Parathyroid adenoma (tissue), 2 donors: ENCODE measurements at regions not wholly inside any gene's neighbourhood (a gene's known extent, or its start where the extent isn't known, plus 50 kb on each side); places are given as distances from the start of the nearest gene placed in this dataset.

ENCODE experiments used
- H2AFZ ChIP-seq: fragments of 300-600 bp; sonication (generic); one replicate; pipeline ENCODE4 v1.7.0; 2017; ENCODE audit warnings: antibody characterized with exemption, mild to moderate bottlenecking
- H3K27ac ChIP-seq: fragments of 300-600 bp; sonication (generic); one replicate; pipeline ENCODE4 v1.7.0; 2017
- H3K27me3 ChIP-seq: fragments of 300-600 bp; sonication (generic); one replicate; pipeline ENCODE4 v1.7.0; 2017; ENCODE audit warnings: low read length; ENCODE audit not compliant: control insufficient read depth, insufficient read depth
- H3K36me3 ChIP-seq: fragments of 300-600 bp; sonication (generic); one replicate; pipeline ENCODE4 v1.7.0; 2017; ENCODE audit warnings: low read length; ENCODE audit not compliant: control insufficient read depth, insufficient read depth
- H3K4me1 ChIP-seq: fragments of 300-600 bp; sonication (generic); one replicate; pipeline ENCODE4 v1.7.0; 2017; ENCODE audit warnings: control low read depth
- H3K4me2 ChIP-seq: fragments of 300-600 bp; sonication (generic); one replicate; pipeline ENCODE4 v1.7.0; 2017; ENCODE audit warnings: low read length
- H3K4me3 ChIP-seq: fragments of 300-600 bp; sonication (generic); one replicate; pipeline ENCODE4 v1.7.0; 2017; ENCODE audit warnings: low read depth, low read length
- H3K79me2 ChIP-seq: fragments of 300-600 bp; sonication (generic); one replicate; pipeline ENCODE4 v1.7.0; 2017; ENCODE audit warnings: control low read depth
- H3K9ac ChIP-seq: fragments of 300-600 bp; sonication (generic); one replicate; pipeline ENCODE4 v1.7.0; 2017; ENCODE audit warnings: mild to moderate bottlenecking
- H3K9me3 ChIP-seq: fragments of 300-600 bp; sonication (generic); one replicate; pipeline ENCODE4 v1.7.0; 2017; ENCODE audit warnings: low read length; ENCODE audit not compliant: control insufficient read depth
- CTCF ChIP-seq: fragments of 300-600 bp; sonication (generic); IDR thresholded peaks from one replicate; pipeline ENCODE4 v1.7.0; 2017; ENCODE audit warnings: antibody characterized with exemption, mild to moderate bottlenecking
- donor health status: primary hyperparathyroidism.

GRCh38 chr15:93250209-93250608, 161.2 kb upstream of the RGMA start:
- Histone ChIP-seq H3K9me3 (no peaks in the 10 kb centered on the region), H3K27me3 (no peaks in the 10 kb centered on the region), H2AFZ (no peak overlapping the region), H3K9ac (no peak overlapping the region), H3K4me1 (no peaks in the 10 kb centered on the region), H3K4me2 (no peak overlapping the region), H3K79me2 (no peaks in the 10 kb centered on the region), H3K27ac (peak overlapping the region; percentile 3), H3K4me3 (no peak overlapping the region), H3K36me3 (no peaks in the 10 kb centered on the region)
- no peak for TF ChIP-seq CTCF

- no peaks in the 10 kb centered on the region for H3K27me3 ChIP-seq
These were observed 160.6 kb upstream of the RGMA start for GRCh38 chr15:93249623-93250022.

GRCh38 chr15:93247466-93248121, 158.6 kb upstream of the RGMA start:
- no peak overlapping the region for H2AFZ ChIP-seq
- no peak overlapping the region for H3K9ac ChIP-seq
- no peak for TF ChIP-seq CTCF
- no peaks in the 10 kb centered on the region for H3K36me3 ChIP-seq
- H3K79me2 ChIP-seq: no peaks in the 10 kb centered on the region
- no peak overlapping the region for H3K27ac ChIP-seq
- no peak overlapping the region for H3K4me3 ChIP-seq
- no peaks in the 10 kb centered on the region for H3K27me3 ChIP-seq
- H3K9me3 ChIP-seq: no peaks in the 10 kb centered on the region
- no peak overlapping the region for H3K4me2 ChIP-seq
- H3K4me1 ChIP-seq: no peaks in the 10 kb centered on the region

More at GRCh38 chr15:93249623-93250022, 160.6 kb upstream of the RGMA start:
- Histone ChIP-seq H3K36me3 (no peaks in the 10 kb centered on the region), H2AFZ (no peak overlapping the region), H3K27ac (no peak overlapping the region), H3K4me1 (no peaks in the 10 kb centered on the region), H3K9me3 (no peaks in the 10 kb centered on the region), H3K4me2 (no peak overlapping the region), H3K4me3 (no peak overlapping the region), H3K79me2 (no peaks in the 10 kb centered on the region), H3K9ac (no peak overlapping the region)
- no peak for TF ChIP-seq CTCF

GRCh38 chr15:93246266-93247242, 157.5 kb upstream of the RGMA start:
- no peak for TF ChIP-seq CTCF

More at GRCh38 chr15:93246266-93247242, 157.5 kb upstream of the RGMA start:
- Histone ChIP-seq H3K9ac (no peak overlapping the region), H3K4me2 (no peak overlapping the region), H3K27me3 (no peaks in the 10 kb centered on the region), H2AFZ (no peak overlapping the region), H3K9me3 (no peaks in the 10 kb centered on the region), H3K4me1 (no peaks in the 10 kb centered on the region), H3K79me2 (no peaks in the 10 kb centered on the region), H3K27ac (no peak overlapping the region), H3K4me3 (no peak overlapping the region), H3K36me3 (no peaks in the 10 kb centered on the region)
